ENCODE measurements at regions not wholly inside any gene's neighbourhood (a gene's known extent, or its start where the extent isn't known, plus 50 kb on each side); places are given as distances from the start of the nearest gene placed in this dataset.

DNA sequence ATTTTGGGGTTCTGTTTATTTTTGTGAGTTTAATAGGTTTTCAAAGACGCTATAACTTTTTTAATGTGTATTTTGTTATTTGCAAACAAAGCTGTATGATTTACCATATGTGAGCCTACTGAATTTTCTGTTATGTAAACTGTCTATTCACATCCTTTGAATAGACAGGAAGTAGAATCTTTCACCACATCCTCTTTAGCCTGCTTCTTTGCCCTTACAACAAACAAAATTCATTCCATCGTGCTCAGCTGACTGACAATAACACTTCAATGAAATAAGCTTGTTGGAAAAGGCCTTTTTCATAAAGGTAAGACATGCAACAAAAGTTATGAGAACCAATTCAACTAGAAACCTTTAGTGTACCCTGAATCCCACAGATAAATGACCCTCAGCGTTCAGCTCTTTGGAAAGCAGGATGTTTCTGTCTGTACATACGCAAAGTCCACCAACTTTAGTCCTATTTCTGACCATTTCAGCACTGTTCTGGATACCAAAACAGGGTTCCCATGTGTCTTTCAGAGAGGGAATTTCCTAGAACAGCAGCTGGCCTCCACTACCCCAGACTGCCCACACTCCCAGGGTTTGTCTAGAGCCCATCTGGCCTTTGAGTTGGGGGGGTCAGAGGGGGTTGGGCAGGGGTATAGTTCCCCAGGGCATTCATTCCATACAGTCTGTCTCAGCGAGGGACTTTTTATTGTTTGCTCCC, 71.3 kb downstream of the DUSP6 start:
- Histone ChIP-seq H2BK12ac (ENCODE audit: low read length in 2 of 2) (peak overlapping the region in 1 of 2 experiments; percentile 9), H3K79me1 (replicated peaks; ENCODE audit: low read length, poor library complexity, severe bottlenecking) (no peaks in the 10 kb centered on the region), H4K91ac (ENCODE audit: low read length) (peak overlapping the region; percentile 87), H2BK15ac (ENCODE audit: low read depth, poor library complexity, severe bottlenecking) (peak overlapping the region; percentile 67), H4K8ac (ENCODE audit: low read length) (peak overlapping the region; percentile 91), H3K4me3 (ENCODE audit: insufficient read depth in 1 of 2, low read depth in 1 of 2, low read length in 2 of 2) (peak overlapping the region in 1 of 2 experiments; percentile 2), H3K4me2 (ENCODE audit: low read length, poor library complexity, severe bottlenecking) (no peak overlapping the region), H3K4ac (ENCODE audit: low read depth in 1 of 2, low read length in 2 of 2) (peak overlapping the region; percentile 47 to 60), H3K23ac (ENCODE audit: low read length in 2 of 2) (no peak overlapping the region), H3K36me3 (ENCODE audit: control insufficient read depth in 1 of 2, insufficient read depth in 2 of 2, low read depth in 1 of 2, low read length in 2 of 2) (no peaks in the 10 kb centered on the region), H3K18ac (ENCODE audit: low read depth in 1 of 2, low read length in 2 of 2) (peak overlapping the region; percentile 4 to 84), H3K9me3 (ENCODE audit: control insufficient read depth, low read length) (no peaks in the 10 kb centered on the region), H2BK120ac (ENCODE audit: low read depth, low read length) (no peak overlapping the region), H3K14ac (ENCODE audit: low read length in 2 of 2) (no peak overlapping the region), H3K4me1 (ENCODE audit: control insufficient read depth, insufficient read depth, low read depth, low read length) (no peaks in the 10 kb centered on the region), H3K9ac (ENCODE audit: low read length) (no peak overlapping the region), H3K27ac (ENCODE audit: low read length, poor library complexity, severe bottlenecking) (no peak overlapping the region), H2AK5ac (ENCODE audit: low read length, severe bottlenecking) (no peak overlapping the region), H2AFZ (ENCODE audit: low read depth, low read length) (peak overlapping the region; percentile 31), H3K27me3 (ENCODE audit: control insufficient read depth in 1 of 2, insufficient read depth in 1 of 2, low read length in 2 of 2) (no peaks in the 10 kb centered on the region), H2BK5ac (ENCODE audit: low read depth, low read length, poor library complexity, severe bottlenecking) (no peak overlapping the region)
- DNase-seq = peak; percentile 37
- WGBS = 48% methylated on average over 3 of the region's 5 CpGs

GRCh38 chr12:89279499-89279898, 72.8 kb downstream of the DUSP6 start:
- no peak overlapping the region for H2BK120ac ChIP-seq (ENCODE audit: low read depth, low read length)
- H3K18ac ChIP-seq (ENCODE audit: low read depth in 1 of 2, low read length in 2 of 2) = no peak overlapping the region
- H3K27me3 ChIP-seq (ENCODE audit: control insufficient read depth in 1 of 2, insufficient read depth in 1 of 2, low read length in 2 of 2) = no peaks in the 10 kb centered on the region
- WGBS = 95% methylated on average over 2 of the region's 4 CpGs
- no peak overlapping the region for H3K27ac ChIP-seq (ENCODE audit: low read length, poor library complexity, severe bottlenecking)
- H4K8ac ChIP-seq (ENCODE audit: low read length) = no peak overlapping the region
- no peak overlapping the region for H4K91ac ChIP-seq (ENCODE audit: low read length)
- no peak overlapping the region for H3K23ac ChIP-seq (ENCODE audit: low read length in 2 of 2)
- no peaks in the 10 kb centered on the region for H3K36me3 ChIP-seq (ENCODE audit: control insufficient read depth in 1 of 2, insufficient read depth in 2 of 2, low read depth in 1 of 2, low read length in 2 of 2)
- H3K9me3 ChIP-seq (ENCODE audit: control insufficient read depth, low read length) = no peaks in the 10 kb centered on the region
- H3K9ac ChIP-seq (ENCODE audit: low read length) = no peak overlapping the region
- no peak overlapping the region for H3K4ac ChIP-seq (ENCODE audit: low read depth in 1 of 2, low read length in 2 of 2)
- H2BK12ac ChIP-seq (ENCODE audit: low read length in 2 of 2) = no peak overlapping the region
- H2AK5ac ChIP-seq (ENCODE audit: low read length, severe bottlenecking) = no peak overlapping the region
- H3K4me1 ChIP-seq (ENCODE audit: control insufficient read depth, insufficient read depth, low read depth, low read length) = no peaks in the 10 kb centered on the region
- H3K4me3 ChIP-seq (ENCODE audit: insufficient read depth in 1 of 2, low read depth in 1 of 2, low read length in 2 of 2) = no peak overlapping the region
- no peak for DNase-seq
- no peak overlapping the region for H3K14ac ChIP-seq (ENCODE audit: low read length in 2 of 2)
- no peak overlapping the region for H2BK5ac ChIP-seq (ENCODE audit: low read depth, low read length, poor library complexity, severe bottlenecking)
- no peak overlapping the region for H2BK15ac ChIP-seq (ENCODE audit: low read depth, poor library complexity, severe bottlenecking)
- no peaks in the 10 kb centered on the region for H3K79me1 ChIP-seq (replicated peaks; ENCODE audit: low read length, poor library complexity, severe bottlenecking)
- no peak overlapping the region for H2AFZ ChIP-seq (ENCODE audit: low read depth, low read length)
- H3K4me2 ChIP-seq (ENCODE audit: low read length, poor library complexity, severe bottlenecking) = no peak overlapping the region

GRCh38 chr12:89278862-89279261, 73.4 kb downstream of the DUSP6 start:
- Histone ChIP-seq H3K4ac (ENCODE audit: low read depth in 1 of 2, low read length in 2 of 2) (no peak overlapping the region), H2BK15ac (ENCODE audit: low read depth, poor library complexity, severe bottlenecking) (no peak overlapping the region), H2BK120ac (ENCODE audit: low read depth, low read length) (no peak overlapping the region), H4K91ac (ENCODE audit: low read length) (no peak overlapping the region), H3K18ac (ENCODE audit: low read depth in 1 of 2, low read length in 2 of 2) (no peak overlapping the region), H2AFZ (ENCODE audit: low read depth, low read length) (no peak overlapping the region), H3K27me3 (ENCODE audit: control insufficient read depth in 1 of 2, insufficient read depth in 1 of 2, low read length in 2 of 2) (no peaks in the 10 kb centered on the region), H3K4me3 (ENCODE audit: insufficient read depth in 1 of 2, low read depth in 1 of 2, low read length in 2 of 2) (no peak overlapping the region), H3K4me1 (ENCODE audit: control insufficient read depth, insufficient read depth, low read depth, low read length) (no peaks in the 10 kb centered on the region), H2AK5ac (ENCODE audit: low read length, severe bottlenecking) (no peak overlapping the region), H3K14ac (ENCODE audit: low read length in 2 of 2) (no peak overlapping the region), H3K9ac (ENCODE audit: low read length) (no peak overlapping the region), H3K27ac (ENCODE audit: low read length, poor library complexity, severe bottlenecking) (no peak overlapping the region), H2BK5ac (ENCODE audit: low read depth, low read length, poor library complexity, severe bottlenecking) (no peak overlapping the region), H3K79me1 (replicated peaks; ENCODE audit: low read length, poor library complexity, severe bottlenecking) (no peaks in the 10 kb centered on the region), H3K4me2 (ENCODE audit: low read length, poor library complexity, severe bottlenecking) (no peak overlapping the region), H2BK12ac (ENCODE audit: low read length in 2 of 2) (peak overlapping the region in 1 of 2 experiments; percentile 1), H3K36me3 (ENCODE audit: control insufficient read depth in 1 of 2, insufficient read depth in 2 of 2, low read depth in 1 of 2, low read length in 2 of 2) (no peaks in the 10 kb centered on the region), H3K23ac (ENCODE audit: low read length in 2 of 2) (no peak overlapping the region), H4K8ac (ENCODE audit: low read length) (no peak overlapping the region), H3K9me3 (ENCODE audit: control insufficient read depth, low read length) (no peaks in the 10 kb centered on the region)
- 85% methylated on average over 5 of the region's 6 CpGs for WGBS
- DNase-seq = no peak

GRCh38 chr12:89278169-89278568, 74.1 kb downstream of the DUSP6 start:
- Histone ChIP-seq H3K9ac (ENCODE audit: low read length) (no peak overlapping the region), H3K4me1 (ENCODE audit: control insufficient read depth, insufficient read depth, low read depth, low read length) (no peaks in the 10 kb centered on the region), H3K27me3 (ENCODE audit: control insufficient read depth in 1 of 2, insufficient read depth in 1 of 2, low read length in 2 of 2) (no peaks in the 10 kb centered on the region), H3K9me3 (ENCODE audit: control insufficient read depth, low read length) (no peaks in the 10 kb centered on the region), H3K14ac (ENCODE audit: low read length in 2 of 2) (no peak overlapping the region), H2BK120ac (ENCODE audit: low read depth, low read length) (no peak overlapping the region), H3K79me1 (replicated peaks; ENCODE audit: low read length, poor library complexity, severe bottlenecking) (no peaks in the 10 kb centered on the region), H3K4ac (ENCODE audit: low read depth in 1 of 2, low read length in 2 of 2) (no peak overlapping the region), H3K27ac (ENCODE audit: low read length, poor library complexity, severe bottlenecking) (no peak overlapping the region), H2BK15ac (ENCODE audit: low read depth, poor library complexity, severe bottlenecking) (no peak overlapping the region), H3K23ac (ENCODE audit: low read length in 2 of 2) (no peak overlapping the region), H4K91ac (ENCODE audit: low read length) (no peak overlapping the region), H4K8ac (ENCODE audit: low read length) (no peak overlapping the region), H3K4me2 (ENCODE audit: low read length, poor library complexity, severe bottlenecking) (peak overlapping the region; percentile 39), H2AK5ac (ENCODE audit: low read length, severe bottlenecking) (no peak overlapping the region), H2BK5ac (ENCODE audit: low read depth, low read length, poor library complexity, severe bottlenecking) (no peak overlapping the region), H3K36me3 (ENCODE audit: control insufficient read depth in 1 of 2, insufficient read depth in 2 of 2, low read depth in 1 of 2, low read length in 2 of 2) (no peaks in the 10 kb centered on the region), H3K18ac (ENCODE audit: low read depth in 1 of 2, low read length in 2 of 2) (no peak overlapping the region), H2BK12ac (ENCODE audit: low read length in 2 of 2) (no peak overlapping the region), H3K4me3 (ENCODE audit: insufficient read depth in 1 of 2, low read depth in 1 of 2, low read length in 2 of 2) (no peak overlapping the region), H2AFZ (ENCODE audit: low read depth, low read length) (no peak overlapping the region)
- DNase-seq = no peak
- 100% methylated on average over 2 of the region's 4 CpGs for WGBS
